ENCODE measurements at regions not wholly inside any gene's neighbourhood (a gene's known extent, or its start where the extent isn't known, plus 50 kb on each side); places are given as distances from the start of the nearest gene placed in this dataset.

- H3K4me3 ChIP-seq (ENCODE audit: insufficient read depth, low read depth, low read length), result no peak overlapping the region
- intact Hi-C loops (cut with micrococcal nuclease), result no loop called here
These were observed 280.8 kb downstream of the SHQ1 start for GRCh38 chr3:72567474-72567873.

More at GRCh38 chr3:72567474-72567873, 280.8 kb downstream of the SHQ1 start:
- BruUV-seq (replicated peaks), result no TSS peak
- H4K20me1 ChIP-seq (ENCODE audit: insufficient read depth, low read length), result no peaks in the 10 kb centered on the region
- ChIA-PET POLR2A (ENCODE audit: unreplicated experiment) (interaction anchor here (0.5 to 0.6 kb wide), 2 partner anchors 18 to 498 kb away, joined by 3 read pairs; no protein-coding TSS in a partner anchor), CTCF (no interaction called here)
- H3K9me3 ChIP-seq (ENCODE audit: control insufficient read depth, insufficient read depth, low read length), result no peaks in the 10 kb centered on the region
- H2BK120ac ChIP-seq (ENCODE audit: low read depth, low read length), result no peak overlapping the region
- DNase-seq, result no peak
- H2AFZ ChIP-seq (replicated peaks; ENCODE audit: low read length, poor library complexity), result no peak overlapping the region
- no peak overlapping the region for H4K91ac ChIP-seq (ENCODE audit: insufficient read depth, low read depth, low read length)
- no peak overlapping the region for H3K23ac ChIP-seq (ENCODE audit: low read depth, low read length)
- H2AK9ac ChIP-seq (replicated peaks; ENCODE audit: low read depth, low read length, poor library complexity), result no peak overlapping the region
- H3K79me1 ChIP-seq (ENCODE audit: low read depth in 1 of 2, low read length in 2 of 2), result no peaks in the 10 kb centered on the region
- no peak overlapping the region for H2AK5ac ChIP-seq (ENCODE audit: low read depth, low read length)
- H3K18ac ChIP-seq (ENCODE audit: low read depth, low read length), result no peak overlapping the region
- H3K36me3 ChIP-seq (ENCODE audit: control insufficient read depth, insufficient read depth, low read length), result no peaks in the 10 kb centered on the region
- no peak overlapping the region for H3K9ac ChIP-seq (ENCODE audit: low read depth, low read length)
- TF ChIP-seq RFX5 (IDR thresholded peaks at IDR 0.05; ENCODE audit: low read depth, low read length), result no peak
- TF ChIP-seq NFE2L2 (IDR thresholded peaks at IDR 0.05; ENCODE audit: low read depth, low read length), result no peak
- TF ChIP-seq POLR2A (IDR thresholded peaks at IDR 0.05; ENCODE audit: low read depth, low read length), result no peak
- no peak for TF ChIP-seq BHLHE40 (IDR thresholded peaks at IDR 0.05; ENCODE audit: low read depth, low read length)
- no peak for TF ChIP-seq USF2 (IDR thresholded peaks at IDR 0.05; ENCODE audit: low read depth, low read length)
- no peak for TF ChIP-seq CEBPB (IDR thresholded peaks at IDR 0.05; ENCODE audit: low read depth, low read length)
- TF ChIP-seq ELK1 (IDR thresholded peaks at IDR 0.05; ENCODE audit: borderline replicate concordance, low read depth, low read length), result no peak
- no peak for TF ChIP-seq CHD1 (IDR thresholded peaks at IDR 0.05; ENCODE audit: low read depth, low read length)
- no peak for TF ChIP-seq RAD21 (IDR thresholded peaks at IDR 0.05; ENCODE audit: low read length)
- TF ChIP-seq MXI1 (IDR thresholded peaks at IDR 0.05; ENCODE audit: borderline replicate concordance, low read depth, low read length), result no peak
- TF ChIP-seq RCOR1 (IDR thresholded peaks at IDR 0.05; ENCODE audit: insufficient replicate concordance, low read length), result no peak
- no peak for TF ChIP-seq MAZ (IDR thresholded peaks at IDR 0.05; ENCODE audit: borderline replicate concordance, low read depth, low read length)
- TF ChIP-seq FOS (IDR thresholded peaks at IDR 0.05; ENCODE audit: low read depth, low read length), result no peak
- H3K27ac ChIP-seq (ENCODE audit: insufficient read depth, low read length), result no peak overlapping the region
- no peak overlapping the region for H3K56ac ChIP-seq (ENCODE audit: extremely low read depth, insufficient read depth, low read length)
- H4K8ac ChIP-seq (ENCODE audit: low read depth in 2 of 2, low read length in 2 of 2), result no peak overlapping the region
- ATAC-seq (ENCODE audit: low read depth), result no peak
- no peak overlapping the region for H3K4me2 ChIP-seq (ENCODE audit: low read depth, low read length)
- no peaks in the 10 kb centered on the region for H3K4me1 ChIP-seq (ENCODE audit: control insufficient read depth, insufficient read depth, low read length)
- no peak overlapping the region for H2BK15ac ChIP-seq (ENCODE audit: low read depth, low read length)
- no peaks in the 10 kb centered on the region; the same call in 1 of the 2 replicates for H3K27me3 ChIP-seq (ENCODE audit: control insufficient read depth, insufficient read depth, low read length)
- in situ Hi-C loops (cut with MboI; ENCODE audit: low sequenced_read_pairs) (no loop called here), dilution Hi-C loops (cut with HindIII; ENCODE audit: low sequenced_read_pairs, unreplicated experiment) (no loop called here)
- H4K5ac ChIP-seq (ENCODE audit: low read depth, low read length), result no peak overlapping the region
- no peak overlapping the region for H3K14ac ChIP-seq (replicated peaks; ENCODE audit: low read depth, low read length)
- H2BK20ac ChIP-seq (ENCODE audit: low read depth, low read length), result no peak overlapping the region
- no peak overlapping the region for H3K4ac ChIP-seq (ENCODE audit: low read depth, low read length)
- WGBS, 2 experiments (ENCODE audit: extremely low coverage in 2 of 2, insufficient read length in 1 of 2), result 92% methylated on average over 2 of the region's 4 CpGs; no CpG with 5 or more reads in 1 of the 2 experiments
- no peaks in the 10 kb centered on the region for H3K9me1 ChIP-seq (ENCODE audit: insufficient read depth, low read length)
- no peak overlapping the region for H2BK5ac ChIP-seq (ENCODE audit: low read depth, low read length, poor library complexity, severe bottlenecking)

Data from IMR-90 (cell line).